Mesothelial cell of epicardium (in vitro differentiated cells): ENCODE measurements at regions not wholly inside any gene's neighbourhood (a gene's known extent, or its start where the extent isn't known, plus 50 kb on each side); places are given as distances from the start of the nearest gene placed in this dataset.
"Not testable (repeated sequence)": the region's sequence is repeated elsewhere in the genome, so short reads cannot be mapped to it uniquely, and the experiment has no call there.

Experiments used
- DNase-seq, 2 experiments: peaks; one replicate each; pipeline ENCODE4 v3.0.0; 2021; ENCODE audit warnings: low spot score in 2 of 2; ENCODE audit not compliant: unreplicated experiment in 2 of 2
- H3K27ac Mint-ChIP-seq: 2 replicates; pipeline ENCODE4 v1.8.0; 2021; ENCODE audit warnings: mixed read lengths
- H3K27me3 Mint-ChIP-seq: 2 replicates; pipeline ENCODE4 v1.8.0; 2021; ENCODE audit warnings: low read depth, mixed read lengths
- H3K36me3 Mint-ChIP-seq: 2 replicates; pipeline ENCODE4 v1.8.0; 2021; ENCODE audit warnings: mixed read lengths
- H3K4me1 Mint-ChIP-seq: 2 replicates; pipeline ENCODE4 v1.8.0; 2021; ENCODE audit warnings: mixed read lengths
- H3K4me3 Mint-ChIP-seq: 2 replicates; pipeline ENCODE4 v1.8.0; 2021; ENCODE audit warnings: mild to moderate bottlenecking, moderate library complexity, mixed read lengths
- H3K9me3 Mint-ChIP-seq: 2 replicates; pipeline ENCODE4 v1.8.0; 2021; ENCODE audit warnings: mixed read lengths
- TF ChIP-seq, protein P1 (sequence below): fragments of 200-600 bp; sonication (generic); IDR thresholded peaks from one replicate; pipeline ENCODE4 v1.5.0; 2021; ENCODE audit warnings: antibody characterized with exemption; ENCODE audit not compliant: unreplicated experiment

DNA sequence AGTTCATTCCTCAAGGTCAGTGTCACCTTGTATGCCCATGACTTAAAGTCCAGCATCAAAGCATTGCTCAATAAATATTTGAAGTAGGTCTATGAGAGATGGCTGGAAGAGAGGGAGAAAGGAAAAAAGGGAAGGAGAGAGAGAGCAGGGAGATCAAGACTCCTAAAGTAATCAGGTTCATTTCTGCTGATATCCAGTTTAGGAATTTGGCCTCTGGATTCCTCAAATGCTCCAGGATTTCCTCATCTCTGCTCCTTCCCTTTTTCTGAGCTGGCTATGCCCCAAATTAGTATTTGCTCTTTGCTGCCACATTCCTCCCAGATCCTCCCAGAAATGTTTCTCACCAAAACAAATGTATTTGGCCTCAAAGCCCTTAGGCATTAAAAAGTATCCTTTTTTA, 739.4 kb upstream of the CHAC2 start:
- Mint-ChIP-seq H3K36me3 (no peaks in the 10 kb centered on the region), H3K27ac (peak overlapping the region; percentile 60), H3K4me3 (no peak overlapping the region), H3K9me3 (no peaks in the 10 kb centered on the region), H3K27me3 (no peaks in the 10 kb centered on the region), H3K4me1 (peaks cover 10% of the 10 kb centered on the region)
- TF ChIP-seq, protein P1, sequence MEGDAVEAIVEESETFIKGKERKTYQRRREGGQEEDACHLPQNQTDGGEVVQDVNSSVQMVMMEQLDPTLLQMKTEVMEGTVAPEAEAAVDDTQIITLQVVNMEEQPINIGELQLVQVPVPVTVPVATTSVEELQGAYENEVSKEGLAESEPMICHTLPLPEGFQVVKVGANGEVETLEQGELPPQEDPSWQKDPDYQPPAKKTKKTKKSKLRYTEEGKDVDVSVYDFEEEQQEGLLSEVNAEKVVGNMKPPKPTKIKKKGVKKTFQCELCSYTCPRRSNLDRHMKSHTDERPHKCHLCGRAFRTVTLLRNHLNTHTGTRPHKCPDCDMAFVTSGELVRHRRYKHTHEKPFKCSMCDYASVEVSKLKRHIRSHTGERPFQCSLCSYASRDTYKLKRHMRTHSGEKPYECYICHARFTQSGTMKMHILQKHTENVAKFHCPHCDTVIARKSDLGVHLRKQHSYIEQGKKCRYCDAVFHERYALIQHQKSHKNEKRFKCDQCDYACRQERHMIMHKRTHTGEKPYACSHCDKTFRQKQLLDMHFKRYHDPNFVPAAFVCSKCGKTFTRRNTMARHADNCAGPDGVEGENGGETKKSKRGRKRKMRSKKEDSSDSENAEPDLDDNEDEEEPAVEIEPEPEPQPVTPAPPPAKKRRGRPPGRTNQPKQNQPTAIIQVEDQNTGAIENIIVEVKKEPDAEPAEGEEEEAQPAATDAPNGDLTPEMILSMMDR: no peak
- DNase-seq: no peak

DNA sequence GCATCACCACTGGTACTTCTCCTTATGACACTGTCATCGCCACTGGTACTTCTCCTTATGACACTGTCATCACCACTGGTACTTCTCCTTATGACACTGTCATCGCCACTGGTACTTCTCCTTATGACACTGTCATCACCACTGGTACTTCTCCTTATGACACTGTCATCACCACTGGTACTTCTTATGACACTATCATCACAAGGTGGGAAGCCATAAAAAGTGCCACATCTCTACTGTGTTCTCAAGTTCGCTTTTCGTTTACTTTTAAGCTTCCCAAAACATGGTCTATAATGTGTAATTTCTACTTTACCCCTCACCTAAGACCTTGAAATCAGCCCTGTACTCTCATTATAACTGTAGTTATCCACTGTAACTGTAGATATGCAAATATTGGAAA, 745.4 kb upstream of the CHAC2 start:
- DNase-seq, H3K4me1 Mint-ChIP-seq, H3K36me3 Mint-ChIP-seq, H3K27ac Mint-ChIP-seq, H3K4me3 Mint-ChIP-seq, H3K27me3 Mint-ChIP-seq, H3K9me3 Mint-ChIP-seq: not testable (repeated sequence)

DNA sequence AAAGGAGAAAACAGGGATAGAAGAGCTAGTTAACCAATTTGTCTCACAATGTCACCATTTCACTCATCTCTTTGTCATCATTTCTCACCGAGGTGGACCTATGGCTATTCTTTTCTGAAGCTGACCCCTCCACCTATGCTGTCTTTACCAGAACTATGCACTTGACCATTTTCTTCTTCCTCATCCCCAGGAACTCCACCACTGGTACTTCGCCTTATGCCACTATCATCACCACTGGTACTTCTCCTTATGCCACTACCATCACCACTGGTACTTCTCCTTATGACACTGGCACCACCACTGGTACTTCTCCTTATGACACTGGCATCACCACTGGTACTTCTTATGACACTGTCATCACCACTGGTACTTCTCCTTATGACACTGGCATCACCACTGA, 745.8 kb upstream of the CHAC2 start:
- H3K27ac Mint-ChIP-seq: no peak overlapping the region
- H3K4me1 Mint-ChIP-seq: no peaks in the 10 kb centered on the region
- TF ChIP-seq, protein P1: no peak
- H3K27me3 Mint-ChIP-seq: no peaks in the 10 kb centered on the region
- H3K9me3 Mint-ChIP-seq: no peaks in the 10 kb centered on the region
- no peaks in the 10 kb centered on the region for H3K36me3 Mint-ChIP-seq
- H3K4me3 Mint-ChIP-seq: no peak overlapping the region
- DNase-seq: no peak

DNA sequence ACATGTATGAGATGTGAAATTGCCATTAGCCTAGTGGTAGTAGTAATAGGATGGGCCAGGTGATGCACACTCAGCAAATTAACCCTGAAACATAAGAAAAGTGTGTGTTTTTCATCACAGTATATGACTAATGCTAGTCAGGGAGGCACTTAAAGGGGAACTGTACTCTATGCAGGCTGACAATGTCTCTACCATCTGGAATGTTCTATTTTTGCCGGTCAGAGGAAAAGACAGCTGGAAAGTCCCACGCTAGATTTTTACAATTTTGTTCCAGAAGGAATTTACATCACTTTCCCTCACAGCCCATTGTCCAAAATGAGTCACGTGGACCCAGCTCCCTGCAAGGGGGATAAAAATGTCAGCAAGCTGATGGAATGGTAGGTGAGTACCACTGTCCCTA, 746.3 kb upstream of the CHAC2 start:
- no peaks in the 10 kb centered on the region for H3K4me1 Mint-ChIP-seq
- DNase-seq: no peak
- no peaks in the 10 kb centered on the region for H3K36me3 Mint-ChIP-seq
- no peak overlapping the region for H3K27ac Mint-ChIP-seq
- TF ChIP-seq, protein P1: no peak
- H3K9me3 Mint-ChIP-seq: no peaks in the 10 kb centered on the region
- no peaks in the 10 kb centered on the region for H3K27me3 Mint-ChIP-seq
- H3K4me3 Mint-ChIP-seq: no peak overlapping the region

DNA sequence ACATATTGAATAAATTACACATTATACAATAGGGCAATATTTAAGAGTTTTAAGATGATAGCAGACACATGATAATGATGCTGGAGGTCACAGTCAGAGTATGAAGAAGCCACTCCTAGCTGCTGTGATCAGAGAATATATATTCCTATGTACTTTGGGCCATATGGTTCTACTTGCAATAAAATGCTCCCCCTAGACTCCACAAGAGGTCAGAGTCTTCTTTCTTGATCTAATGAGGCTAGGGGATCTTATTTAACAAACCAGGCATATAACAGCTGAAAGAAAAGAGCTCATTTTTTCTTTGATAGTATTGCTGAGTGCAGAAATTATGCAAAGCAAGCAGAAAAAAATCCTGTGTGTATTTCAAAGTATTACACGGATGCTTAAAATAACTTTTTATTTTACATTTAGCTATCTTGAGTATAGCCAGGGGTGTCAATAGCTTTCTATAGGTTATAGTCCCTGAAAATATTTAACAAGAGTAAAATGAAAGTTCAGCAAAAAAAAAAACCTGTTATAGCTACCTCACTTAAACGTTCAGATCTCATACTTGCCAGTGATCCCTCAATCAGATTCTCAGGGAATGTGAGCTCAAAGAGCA, 748.7 kb upstream of the CHAC2 start:
- Mint-ChIP-seq H3K27me3 (no peaks in the 10 kb centered on the region), H3K4me1 (no peaks in the 10 kb centered on the region), H3K27ac (no peak overlapping the region), H3K36me3 (no peaks in the 10 kb centered on the region), H3K9me3 (peaks cover 6% of the 10 kb centered on the region), H3K4me3 (no peak overlapping the region)
- TF ChIP-seq, protein P1: no peak
- DNase-seq: no peak

DNA sequence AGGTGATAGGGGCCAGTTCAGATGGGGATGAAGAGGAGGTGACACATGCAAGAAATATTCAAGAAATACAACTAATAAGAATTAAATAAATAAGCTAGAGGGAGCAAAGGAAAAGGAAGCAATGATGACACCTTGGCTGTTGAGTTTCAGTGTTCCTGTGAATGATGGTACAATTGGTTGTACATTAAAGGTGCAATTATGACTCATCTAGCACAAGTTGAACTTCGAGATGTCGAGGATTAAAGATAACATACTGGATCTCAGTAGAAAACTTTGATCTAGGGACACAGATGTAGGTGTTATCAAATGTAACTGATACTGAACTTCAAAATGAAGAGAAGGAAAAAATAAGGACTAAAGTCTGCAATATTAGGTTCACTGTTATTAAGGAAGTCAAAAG, 760.6 kb upstream of the CHAC2 start:
- no peaks in the 10 kb centered on the region for H3K4me1 Mint-ChIP-seq
- H3K27me3 Mint-ChIP-seq: no peaks in the 10 kb centered on the region
- no peak for DNase-seq
- no peak overlapping the region for H3K27ac Mint-ChIP-seq
- no peaks in the 10 kb centered on the region for H3K36me3 Mint-ChIP-seq
- TF ChIP-seq, protein P1: no peak
- no peak overlapping the region for H3K4me3 Mint-ChIP-seq
- peaks cover 3% of the 10 kb centered on the region for H3K9me3 Mint-ChIP-seq
